Heart left ventricle (tissue), 16 donors: ENCODE measurements at regions not wholly inside any gene's neighbourhood (a gene's known extent, or its start where the extent isn't known, plus 50 kb on each side); places are given as distances from the start of the nearest gene placed in this dataset.

Source experiments
- ATAC-seq, 4 donors: fragments of 200-7000 bp; cut with Tn5 transposase; one replicate each; pipeline ENCODE4 v1.9.1; 2020 to 2022; ENCODE audit warnings: moderate library complexity in 4 of 4, mild to moderate bottlenecking in 3 of 4, moderate number of reproducible peaks in 1 of 4
- DNase-seq, 5 donors: peaks; one replicate each; pipeline ENCODE4 v3.0.0-alpha.2; 2020
- H3K27ac ChIP-seq, 12 donors: fragments of 200-600 bp; sonication (generic) in 4 of 12; one replicate each; pipeline versions ENCODE4 v1.5.0 to v1.8.0; 2016 to 2022; ENCODE audit warnings: mild to moderate bottlenecking in 2 of 12
- H3K27me3 ChIP-seq, 9 donors: fragments of 200-600 bp; sonication (generic) in 2 of 9; one replicate each; pipeline versions ENCODE4 v1.5.1 to v1.8.0; 2016 to 2022; ENCODE audit warnings: mild to moderate bottlenecking in 3 of 9
- H3K36me3 ChIP-seq, 9 donors: fragments of 200-600 bp; sonication (generic) in 2 of 9; one replicate each; pipeline versions ENCODE4 v1.5.0 to v1.8.0; 2018 to 2022; ENCODE audit warnings: mild to moderate bottlenecking in 2 of 9
- H3K4me1 ChIP-seq, 12 donors: fragments of 200-600 bp; sonication (generic) in 4 of 12; one replicate each; pipeline versions ENCODE4 v1.5.0 to v1.8.0; 2016 to 2022; ENCODE audit warnings: mild to moderate bottlenecking in 3 of 12
- H3K4me3 ChIP-seq, 12 donors: fragments of 200-600 bp; sonication (generic) in 4 of 12; one replicate each; pipeline versions ENCODE4 v1.5.0 to v1.8.0; 2017 to 2022; ENCODE audit warnings: mild to moderate bottlenecking in 9 of 12, moderate library complexity in 4 of 12
- H3K9me3 ChIP-seq, 12 donors: fragments of 200-600 bp; sonication (generic) in 4 of 12; one replicate each; pipeline versions ENCODE4 v1.5.0 to v1.8.0; 2016 to 2022; ENCODE audit warnings: mild to moderate bottlenecking in 1 of 12
- CTCF ChIP-seq, 12 donors: fragments of 200-600 bp; sonication (generic) in 4 of 12; IDR thresholded peaks; one replicate each; pipeline versions ENCODE4 v1.5.0 to v1.8.0; 2018 to 2022; ENCODE audit warnings: antibody characterized with exemption in 12 of 12, mild to moderate bottlenecking in 5 of 12
- POLR2A ChIP-seq, 2 donors: fragments of 450-650 bp; IDR thresholded peaks; one replicate each; pipeline ENCODE4 v1.6.1; 2017; ENCODE audit warnings: antibody characterized with exemption in 2 of 2, mild to moderate bottlenecking in 2 of 2, moderate library complexity in 2 of 2
- WGBS, 4 donors: extraction: QIAGEN DNeasy Blood & Tissue Kit in 2 of 4; methylation state at CpG; one replicate each; pipeline versions ENCODE4 v1.1.5 to v1.1.7; 2013 to 2018; 5-methylcytosine and 5-hydroxymethylcytosine counted together
- intact Hi-C, 10 donors: fragments of 100-400 bp; cut with DNase I; formaldehyde crosslinking; loops; one replicate each; pipeline versions ENCODE4 v1.11.1 to v1.14.2; 2022
- donor health status: ischemic (EF 13 %, LVEDD 7.1; RV severe dilation, severe dysfunction).
- donor health status: healthy with polysubstance abuse.
- donor health status: DM: no; HTN: yes; CAD: no.
- donor health status: DM: no; HTN: no; CAD: no.
- donor health status: ischemic (EF 25% LVEDD 6.9; RV normal size, moderate dysfunction).
- donor health status: ischemic (EF 25% LVEDD 5.7; RV mildly dilated, moderate dysfunction).
- donor health status: healthy.
- donor health status: DM: yes; HTN: yes; CAD: no.
- donor health status: ischemic (EF 35%, LVEDD 5.7; RV mildly dilated, moderate dysfunction).
- donor health status: nonischemic (EF 11% LVEDD 7.7; RV severe dilation, severe dysfunction).
- donor health status: DM: yes; HTN: yes; CAD: no.
- donor health status: PGD.
- donor health status: ischemic (EF 29% LVEDD 5.4; RV normal size, mild dysfunction).
- donor health status: nonischemic (EF 23%, LVEDD 6.1; RV moderate dilation, normal function).

GRCh38 chr13:105058517-105058916, 1476.9 kb downstream of the EFNB2 start:
- no peak for ATAC-seq
- Histone ChIP-seq H3K27me3 (no peaks in the 10 kb centered on the region), H3K36me3 (no peaks in the 10 kb centered on the region), H3K9me3 (no peaks in the 10 kb centered on the region), H3K27ac (no peak overlapping the region), H3K4me3 (no peak overlapping the region), H3K4me1 (no peaks in the 10 kb centered on the region)
- DNase-seq = no peak
- intact Hi-C loops = no loop called here
- 87 to 91% (median 88%) methylated on average over 2 of the region's 2 CpGs for WGBS, 4 donors
- TF ChIP-seq POLR2A (IDR thresholded peaks at IDR 0.05) (no peak), CTCF (IDR thresholded peaks at IDR 0.05) (no peak)

GRCh38 chr13:105052711-105053110, 1482.8 kb downstream of the EFNB2 start:
- no peak for DNase-seq
- no peak for TF ChIP-seq POLR2A (IDR thresholded peaks at IDR 0.05)
- no peak for TF ChIP-seq CTCF (IDR thresholded peaks at IDR 0.05)
- WGBS, 4 donors = 85 to 95% (median 93%) methylated on average over 4 of the region's 4 CpGs
- intact Hi-C loops = no loop called here
- Histone ChIP-seq H3K27me3 (no peaks in the 10 kb centered on the region), H3K4me1 (peaks cover 0 to 3% (median 0%) of the 10 kb centered on the region in 12 donors), H3K4me3 (no peak overlapping the region), H3K36me3 (no peaks in the 10 kb centered on the region), H3K9me3 (no peaks in the 10 kb centered on the region), H3K27ac (no peak overlapping the region)
- ATAC-seq = no peak

DNA sequence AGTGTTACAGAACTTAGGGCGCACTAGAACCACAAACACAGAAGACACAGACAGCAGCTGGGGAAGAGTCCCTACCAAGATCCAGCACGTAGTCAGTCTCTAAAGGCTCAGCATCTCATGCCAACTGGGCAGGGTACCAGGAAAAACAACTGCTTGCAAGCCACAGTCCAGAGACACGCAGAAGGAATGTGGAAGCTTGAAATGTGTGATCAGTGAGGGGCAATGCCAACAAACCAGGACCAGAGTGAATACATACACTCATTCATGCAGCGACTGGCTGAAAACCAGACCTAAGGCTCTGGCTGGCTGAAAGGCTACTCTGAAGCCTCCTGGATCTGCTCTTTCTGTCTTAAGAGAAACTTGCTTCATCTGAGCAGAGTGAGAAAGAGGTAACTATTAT, 1484.8 kb downstream of the EFNB2 start:
- no peaks in the 10 kb centered on the region for H3K9me3 ChIP-seq
- no peak for TF ChIP-seq CTCF (IDR thresholded peaks at IDR 0.05)
- TF ChIP-seq POLR2A (IDR thresholded peaks at IDR 0.05) = no peak
- H3K4me3 ChIP-seq = no peak overlapping the region
- WGBS, 4 donors = 58 to 65% (median 62%) methylated on average over 4 of the region's 4 CpGs
- no peak overlapping the region for H3K27ac ChIP-seq
- ATAC-seq = no peak
- H3K27me3 ChIP-seq = no peaks in the 10 kb centered on the region
- intact Hi-C loops = no loop called here
- no peaks in the 10 kb centered on the region for H3K36me3 ChIP-seq
- H3K4me1 ChIP-seq = peaks cover 0 to 3% (median 0%) of the 10 kb centered on the region in 12 donors
- no peak for DNase-seq

DNA sequence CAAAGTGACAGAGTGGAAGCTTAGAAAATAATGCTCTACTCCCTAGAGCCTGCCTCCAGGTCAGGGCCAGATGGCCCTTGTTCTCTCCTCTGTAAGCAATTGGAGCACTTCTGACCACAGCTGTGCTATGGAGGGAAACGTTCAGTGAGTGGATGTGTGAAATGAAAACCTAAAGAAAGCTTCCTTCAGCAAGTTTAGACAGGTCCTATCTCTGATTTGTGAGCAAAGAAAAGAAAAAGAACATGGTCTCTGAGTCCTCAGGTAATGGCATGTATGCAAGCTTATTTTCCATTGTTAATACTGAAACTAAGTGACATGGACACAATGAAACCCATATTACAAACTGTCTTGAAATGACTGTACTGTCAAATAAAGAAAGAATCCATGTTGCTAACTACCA, 1486.8 kb downstream of the EFNB2 start:
- no peaks in the 10 kb centered on the region for H3K9me3 ChIP-seq
- DNase-seq (no peak), ATAC-seq (no peak)
- 53 to 64% (median 58%) methylated on average over 1 of the region's 1 CpG for WGBS, 4 donors
- H3K4me3 ChIP-seq = no peak overlapping the region
- intact Hi-C loops = no loop called here
- H3K36me3 ChIP-seq = no peaks in the 10 kb centered on the region
- H3K27me3 ChIP-seq = no peaks in the 10 kb centered on the region
- TF ChIP-seq CTCF (IDR thresholded peaks at IDR 0.05) = no peak
- no peak for TF ChIP-seq POLR2A (IDR thresholded peaks at IDR 0.05)
- peaks cover 0 to 3% (median 0%) of the 10 kb centered on the region in 12 donors for H3K4me1 ChIP-seq
- no peak overlapping the region for H3K27ac ChIP-seq
